HG03175 (cell line): ENCODE measurements at regions not wholly inside any gene's neighbourhood (a gene's known extent, or its start where the extent isn't known, plus 50 kb on each side); places are given as distances from the start of the nearest gene placed in this dataset.
"Not testable (repeated sequence)": the region's sequence is repeated elsewhere in the genome, so short reads cannot be mapped to it uniquely, and the experiment has no call there.

Experiments used
- ATAC-seq: cut with Tn5 transposase; IDR thresholded peaks from one replicate; pipeline ENCODE4 v1.9.1; 2021; ENCODE audit warnings: mild to moderate bottlenecking, moderate library complexity; ENCODE audit not compliant: unreplicated experiment

DNA sequence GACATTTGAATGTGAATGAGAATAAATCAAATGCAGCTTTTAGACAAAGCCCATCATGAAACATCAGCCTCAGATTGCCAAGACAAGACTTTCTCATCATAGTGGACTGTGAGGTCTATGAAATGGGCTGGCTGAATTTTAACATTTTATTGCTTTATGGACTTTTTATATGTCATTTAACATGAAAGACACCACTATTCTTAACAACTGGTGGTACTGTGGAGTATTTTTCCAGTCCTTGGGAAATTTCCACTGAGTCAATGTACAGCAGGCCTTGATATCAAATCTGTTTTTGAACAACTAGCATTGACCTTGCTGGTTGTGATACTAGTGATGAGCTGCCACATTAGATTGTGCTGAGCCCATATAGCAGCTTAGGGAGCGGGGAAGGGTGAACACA is 326.6 kb upstream of the CITED2 start:
- ATAC-seq = no peak

DNA sequence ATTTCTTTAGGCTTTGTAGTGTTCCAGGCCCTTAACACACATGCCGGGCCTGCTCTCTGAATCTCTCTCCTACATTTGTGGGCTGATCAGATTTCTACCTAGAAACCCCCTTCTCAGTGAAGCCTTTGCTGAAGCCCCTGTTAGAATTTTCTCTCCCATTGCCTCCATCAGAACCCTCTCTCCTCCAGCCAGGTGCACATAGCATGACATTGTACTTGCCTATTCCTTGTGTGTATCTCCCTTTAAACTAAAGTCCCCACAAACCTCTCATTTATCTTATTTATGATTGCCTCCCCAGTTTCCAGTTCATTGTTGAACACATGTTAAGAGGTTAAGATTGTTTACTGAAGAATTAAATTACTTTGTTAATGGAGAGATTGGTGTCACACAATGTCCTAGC is 325.5 kb upstream of the CITED2 start:
- ATAC-seq = no peak

DNA sequence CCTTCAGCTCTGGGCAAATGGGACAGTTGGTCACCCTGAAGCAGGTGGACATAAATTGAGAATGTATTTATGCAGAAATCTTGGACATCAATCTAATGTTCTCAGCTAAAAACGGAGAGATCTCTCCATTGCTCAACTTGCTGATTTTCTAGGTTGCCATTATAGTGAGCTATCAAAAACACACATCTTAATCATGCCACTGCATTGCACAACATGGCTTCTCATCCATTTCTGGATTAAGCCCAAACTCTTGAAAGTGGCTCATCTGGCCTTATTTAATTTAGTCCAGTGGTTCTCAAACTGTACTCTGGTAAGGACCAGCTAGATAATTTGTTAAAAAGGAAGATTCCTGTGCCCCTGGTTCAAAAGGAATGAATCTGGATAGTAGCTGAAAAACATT is 324.9 kb upstream of the CITED2 start:
- ATAC-seq = no peak

DNA sequence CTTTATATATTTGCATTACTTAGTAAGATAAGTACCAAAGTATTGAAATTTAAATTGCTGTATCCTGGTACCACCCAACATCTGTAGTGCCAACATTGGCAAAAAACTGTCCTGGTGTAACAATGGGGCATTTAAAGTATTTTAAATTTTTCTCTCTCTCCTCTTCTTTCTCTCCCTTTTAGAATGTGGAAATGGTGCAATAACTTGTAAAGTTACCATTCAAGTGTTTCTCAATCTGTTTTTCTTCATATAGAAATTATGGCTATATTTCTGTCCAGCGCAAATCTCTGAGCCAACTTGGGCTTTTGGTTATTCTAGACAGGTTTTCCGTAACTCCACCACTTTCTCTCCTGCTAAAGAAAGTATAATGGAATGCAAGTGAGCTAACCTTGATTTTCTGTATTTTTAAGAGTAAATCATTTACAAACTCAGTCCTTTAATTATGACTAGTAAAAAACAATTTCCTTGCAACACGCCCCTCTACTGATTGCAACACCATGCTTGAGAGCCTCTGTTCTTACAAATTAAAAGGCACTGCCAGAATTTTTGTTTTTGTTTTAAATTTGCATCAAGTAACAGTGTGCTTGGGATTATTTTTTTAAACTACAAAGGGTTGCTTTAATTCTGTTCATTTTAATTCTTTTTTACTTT is 324.2 kb upstream of the CITED2 start:
- no peak for ATAC-seq

DNA sequence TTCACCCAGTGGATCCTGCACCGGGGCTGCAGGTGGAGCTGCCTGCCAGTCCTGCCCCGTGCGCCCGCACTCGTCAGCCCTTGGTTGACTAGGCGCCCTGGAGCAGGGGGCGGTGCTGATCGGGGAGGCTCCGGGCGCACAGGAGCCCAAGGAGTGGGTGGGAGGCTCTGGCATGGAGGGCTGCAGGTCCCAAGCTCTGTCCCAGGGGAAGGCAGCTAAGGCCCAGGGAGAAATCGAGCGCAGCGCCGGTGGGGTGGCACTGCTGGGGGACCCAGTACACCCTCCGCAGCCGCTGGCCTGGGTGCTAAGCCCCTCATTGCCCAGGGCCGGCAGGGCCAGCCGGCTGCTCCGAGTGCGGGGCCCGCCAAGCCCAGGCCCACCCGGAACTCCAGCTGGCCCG is 323.4 kb upstream of the CITED2 start:
- not testable (repeated sequence) for ATAC-seq

DNA sequence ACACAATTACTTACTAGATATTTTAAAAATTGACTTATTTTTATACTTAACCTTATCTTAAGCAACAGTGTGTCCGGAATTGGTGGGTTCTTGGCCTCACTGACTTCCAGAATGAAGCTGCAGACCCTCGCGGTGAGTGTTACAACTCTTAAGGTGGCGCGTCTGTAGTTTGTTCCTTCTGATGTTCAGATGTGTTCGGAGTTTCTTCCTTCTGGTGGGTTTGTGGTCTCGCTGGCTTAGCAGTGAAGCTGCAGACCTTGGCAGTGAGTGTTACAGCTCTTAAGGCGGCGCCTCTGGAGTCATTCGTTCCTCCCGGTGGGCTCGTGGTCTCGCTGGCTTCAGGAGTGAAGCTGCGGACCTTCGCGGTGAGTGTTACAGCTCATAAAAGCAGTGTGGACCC is 322.5 kb upstream of the CITED2 start:
- not testable (repeated sequence) for ATAC-seq

DNA sequence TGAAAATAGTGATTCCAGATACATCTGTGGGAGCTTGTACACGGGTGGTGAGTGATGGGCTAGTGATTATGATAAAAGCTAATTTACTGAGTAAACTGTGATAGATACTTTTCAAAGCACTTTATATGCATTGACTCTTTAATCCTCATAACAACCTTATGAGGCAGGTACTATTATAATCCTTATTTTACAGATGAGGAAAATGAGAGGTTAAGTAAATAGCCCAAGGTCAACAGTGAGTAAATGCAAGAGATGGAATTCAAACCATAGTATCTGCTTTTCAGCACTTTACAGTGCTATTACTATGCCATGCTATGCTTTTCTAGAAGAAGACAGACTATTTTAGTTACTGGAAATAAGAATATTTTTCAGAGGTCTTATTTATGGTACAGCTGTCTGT is 320.9 kb upstream of the CITED2 start:
- no peak for ATAC-seq

DNA sequence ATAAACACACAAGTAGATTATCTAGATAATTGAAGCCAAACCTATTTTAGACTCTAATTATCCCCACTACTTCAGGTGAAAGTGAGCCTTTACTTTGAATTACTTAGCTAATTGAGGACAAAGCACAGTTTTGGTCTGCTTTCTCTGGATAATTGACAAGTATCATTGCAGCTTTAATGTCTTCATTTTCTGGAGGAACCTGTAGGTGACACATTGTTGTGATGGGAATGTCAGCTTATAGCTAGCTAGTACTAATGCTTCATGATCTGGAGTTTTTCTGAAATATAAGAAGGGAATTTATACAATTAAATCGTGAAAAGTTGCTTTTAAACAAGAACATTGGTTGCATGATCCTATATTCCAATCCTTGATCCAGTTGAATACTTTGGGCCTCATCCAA is 319.3 kb upstream of the CITED2 start:
- ATAC-seq = no peak

DNA sequence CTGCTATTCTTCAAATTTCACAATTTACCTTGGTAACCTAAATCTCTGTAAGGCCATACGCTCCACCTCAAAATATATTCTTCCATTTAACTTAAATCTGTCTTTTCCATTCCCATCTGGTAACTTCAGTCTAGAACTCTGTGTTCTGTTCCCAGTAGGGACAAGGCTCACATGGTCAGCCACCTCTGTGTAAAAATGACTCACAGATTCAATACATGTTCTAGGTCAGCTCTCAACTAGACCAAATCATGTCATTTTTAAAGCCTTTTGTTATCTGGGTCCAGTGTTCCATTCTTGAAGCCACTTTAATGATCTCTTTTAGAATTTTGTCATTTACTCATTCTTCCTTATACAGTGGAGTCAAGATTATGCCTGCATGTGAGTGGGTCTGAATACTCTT is 315.6 kb upstream of the CITED2 start:
- ATAC-seq = no peak

DNA sequence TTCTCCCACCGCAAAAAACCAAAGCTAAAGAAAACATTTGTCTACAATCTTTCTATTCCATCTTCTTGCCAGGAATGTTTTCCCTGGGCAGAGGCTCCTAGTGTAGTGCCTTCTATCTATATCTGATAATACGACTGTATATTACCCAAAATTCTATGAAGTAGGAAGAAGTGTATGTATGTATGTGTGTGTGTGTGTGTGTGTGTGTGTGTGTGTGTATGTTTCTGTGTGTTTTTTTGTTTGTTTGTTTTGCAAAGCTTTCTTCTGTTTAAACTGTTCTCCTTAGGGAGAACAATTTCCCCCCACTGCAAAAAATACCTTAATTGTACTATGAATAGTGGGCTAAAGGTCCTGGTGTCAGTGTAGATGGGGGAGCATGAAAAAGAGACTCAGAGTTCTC is 312.6 kb upstream of the CITED2 start:
- ATAC-seq = no peak

DNA sequence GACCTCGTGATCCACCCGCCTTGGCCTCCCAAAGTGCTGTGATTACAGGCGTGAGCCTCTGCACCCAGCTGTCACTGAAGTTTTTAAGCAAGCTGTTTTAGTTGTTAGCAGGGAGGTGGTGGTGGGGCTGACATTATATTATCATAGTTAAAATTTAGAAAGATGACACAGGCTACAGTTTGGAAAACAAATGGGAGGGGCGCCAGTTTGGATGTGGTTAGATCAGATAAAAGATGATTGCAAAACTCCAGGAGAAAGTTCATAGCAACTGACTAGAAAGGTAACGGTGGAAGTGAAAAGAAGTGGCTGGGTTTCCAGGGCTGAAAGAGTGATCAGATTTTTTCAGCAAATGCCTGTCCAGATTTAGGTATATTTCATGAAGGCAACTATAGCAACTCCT is 311.9 kb upstream of the CITED2 start:
- no peak for ATAC-seq

DNA sequence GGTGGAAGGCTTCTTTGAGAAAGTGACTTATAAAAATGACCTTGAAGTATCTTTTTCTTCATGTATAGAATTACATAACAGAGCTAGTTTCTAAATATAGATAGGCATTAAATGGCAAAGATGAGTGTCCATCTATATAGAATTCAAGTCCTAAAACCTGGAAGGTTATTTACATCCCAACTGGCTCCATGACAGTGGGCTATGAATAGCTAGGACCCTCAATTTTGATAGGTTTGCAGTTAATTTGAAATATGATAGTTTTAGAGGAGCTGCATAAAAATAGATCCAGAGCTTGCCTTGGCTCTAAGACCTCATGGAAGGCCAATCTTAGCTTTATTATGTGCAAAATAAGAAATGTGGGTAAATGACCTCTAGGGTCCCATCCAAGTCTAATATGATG is 310.6 kb upstream of the CITED2 start:
- no peak for ATAC-seq

DNA sequence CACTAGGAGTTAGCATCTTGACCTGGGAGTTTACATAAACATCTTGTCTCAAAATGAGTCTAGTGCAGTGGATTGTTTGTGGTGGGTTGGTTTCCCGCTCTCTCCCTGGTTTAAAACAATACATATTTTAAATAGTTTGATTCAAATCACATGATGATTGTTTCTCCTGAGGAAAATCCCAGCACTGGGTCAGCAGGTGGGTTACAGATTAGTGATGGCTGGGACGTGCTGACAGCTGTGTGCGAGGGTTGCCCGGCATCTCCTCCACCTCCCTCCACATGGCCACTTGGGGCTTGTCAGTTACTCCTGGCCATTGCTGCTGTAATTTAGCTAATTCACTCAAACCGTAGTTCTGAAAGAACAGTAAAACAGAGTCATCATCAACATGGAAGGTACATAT is 306.4 kb upstream of the CITED2 start:
- ATAC-seq = no peak

DNA sequence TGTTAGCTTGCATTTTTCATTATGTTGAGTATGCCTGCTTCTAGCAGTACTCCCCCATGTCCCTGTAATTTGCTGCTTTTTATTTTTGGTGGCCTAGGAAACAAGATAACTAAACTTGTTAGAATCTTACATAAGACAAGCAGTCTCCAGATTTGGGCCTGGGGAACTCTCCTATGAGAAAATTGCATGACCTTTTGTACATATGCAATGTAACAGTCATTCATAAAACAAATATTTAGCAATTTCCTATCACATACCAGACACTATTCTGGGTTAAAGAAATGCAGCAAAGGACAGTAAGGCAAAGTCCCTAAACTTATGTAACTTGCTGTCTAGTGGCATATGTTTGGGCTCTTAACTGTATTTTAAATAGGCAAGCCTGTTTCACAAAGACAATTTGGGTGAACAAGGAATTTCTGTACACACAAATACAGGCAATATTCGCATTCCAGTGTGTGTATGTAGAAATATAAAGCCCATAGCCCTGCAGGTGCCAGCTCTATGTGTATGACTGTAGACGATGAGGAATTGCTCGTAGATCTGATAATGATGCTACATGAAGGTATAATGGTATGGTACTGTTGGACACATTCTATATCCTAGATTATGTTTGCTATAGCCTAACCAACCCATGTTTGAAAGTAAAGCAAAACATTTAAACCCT is 305.2 kb upstream of the CITED2 start:
- no peak for ATAC-seq

DNA sequence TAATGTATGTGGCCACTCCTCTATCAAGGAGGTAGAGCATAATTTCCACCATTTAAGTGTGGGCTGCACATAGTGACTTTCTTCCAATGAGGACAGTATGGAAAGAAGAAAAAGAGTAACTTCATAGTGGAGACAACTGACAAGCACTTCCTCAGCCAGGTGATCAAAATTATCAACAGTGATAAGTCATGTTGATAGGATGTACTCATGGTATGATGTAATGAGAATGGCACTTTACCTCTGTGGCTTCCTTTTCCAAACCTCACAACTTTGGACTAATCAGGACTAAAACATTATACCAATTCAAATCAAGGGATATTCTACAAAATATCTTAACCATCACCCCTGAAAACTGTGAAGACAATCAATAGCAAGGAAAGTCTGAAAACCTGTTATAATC is 302.3 kb upstream of the CITED2 start:
- ATAC-seq = no peak

DNA sequence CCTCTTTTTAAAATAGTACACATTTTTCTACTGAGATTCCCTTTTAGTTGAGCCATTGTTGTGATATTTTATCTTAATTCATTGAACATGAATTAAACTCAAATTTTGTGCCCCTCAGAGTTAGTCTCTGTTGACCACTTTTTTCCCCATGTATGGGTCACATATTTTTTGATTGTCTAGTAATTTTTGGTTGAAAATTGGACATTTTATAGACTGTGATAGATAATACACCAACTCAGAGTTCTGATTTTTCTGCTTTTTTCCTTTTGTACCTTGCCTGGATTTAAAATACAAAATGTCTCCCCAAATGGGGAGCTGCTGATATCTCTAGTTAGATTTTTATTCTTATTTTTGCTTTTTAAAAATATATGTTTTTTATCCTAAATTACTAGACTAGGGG is 291.8 kb upstream of the CITED2 start:
- no peak for ATAC-seq

DNA sequence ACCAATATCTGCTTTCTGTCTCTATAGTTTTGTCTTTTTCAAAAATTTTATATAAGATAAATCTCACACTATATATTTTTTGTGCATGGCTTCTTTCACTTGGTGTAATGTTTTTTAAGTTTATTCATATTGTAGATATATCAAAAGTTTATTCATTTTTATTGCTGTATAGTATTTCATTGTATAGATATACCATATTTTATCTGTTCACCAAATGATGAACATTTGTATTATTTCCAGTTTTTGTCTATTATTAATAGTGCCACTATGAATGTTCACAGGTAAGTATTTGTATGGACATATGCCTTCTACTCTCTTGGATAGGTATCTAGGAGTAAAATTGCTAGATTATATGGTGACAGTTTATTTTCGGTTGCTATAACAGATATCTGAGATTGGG is 289.5 kb upstream of the CITED2 start:
- ATAC-seq = no peak

DNA sequence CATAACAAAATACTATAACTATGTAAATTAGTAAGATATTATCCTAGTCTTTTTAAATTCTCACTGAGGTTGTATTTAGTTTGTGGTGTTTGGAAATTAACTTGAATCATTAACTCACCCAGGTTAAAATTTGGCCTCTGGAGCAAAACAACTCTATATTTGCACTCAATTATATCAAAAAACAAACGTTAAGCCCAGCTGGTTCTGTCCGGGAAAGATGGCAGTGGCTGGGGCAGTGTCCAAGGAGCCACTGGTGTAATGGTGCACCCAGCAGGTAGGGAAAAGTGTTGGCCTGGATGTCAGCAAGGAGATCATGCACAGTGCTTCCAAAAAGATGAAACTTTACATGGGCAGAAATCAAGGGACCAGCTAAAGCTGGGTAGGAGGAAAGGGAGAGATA is 285.3 kb upstream of the CITED2 start:
- ATAC-seq = no peak

DNA sequence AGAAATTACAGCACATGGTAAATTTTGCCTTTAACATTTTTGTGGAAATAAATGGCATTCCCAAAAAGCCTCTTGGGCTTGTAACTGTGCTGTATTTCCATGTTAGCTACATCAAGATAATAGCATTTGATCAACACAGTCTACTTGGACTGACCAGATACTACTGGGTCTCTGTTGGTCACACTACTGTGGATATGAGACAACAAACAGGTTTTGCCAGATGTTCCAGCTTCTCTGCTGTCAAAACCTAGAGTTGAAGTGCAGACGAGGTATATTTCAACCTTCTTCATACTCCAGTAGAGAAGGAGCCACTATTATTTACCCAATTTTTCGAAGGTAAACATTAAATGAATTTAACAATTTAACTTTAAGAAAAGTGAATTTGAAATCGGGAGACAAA is 284.7 kb upstream of the CITED2 start:
- no peak for ATAC-seq

DNA sequence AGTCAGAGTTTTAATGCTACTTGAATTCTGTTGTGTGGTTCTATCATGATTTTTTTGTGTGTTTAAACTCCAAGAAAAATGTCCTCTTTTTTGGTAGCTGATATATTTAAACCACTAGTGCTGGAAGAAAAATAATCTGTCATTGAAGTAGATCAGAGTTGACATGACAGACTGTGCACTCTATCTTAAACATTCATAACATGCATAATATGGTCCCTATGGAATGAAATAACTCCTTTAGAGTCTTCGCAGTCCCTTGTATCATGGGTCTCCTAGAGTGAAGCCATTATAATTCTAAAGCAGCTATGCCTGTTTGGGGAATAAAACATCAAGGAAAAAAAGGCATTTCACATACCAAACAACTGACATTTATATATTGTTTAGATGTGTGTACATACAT is 282.7 kb upstream of the CITED2 start:
- no peak for ATAC-seq

DNA sequence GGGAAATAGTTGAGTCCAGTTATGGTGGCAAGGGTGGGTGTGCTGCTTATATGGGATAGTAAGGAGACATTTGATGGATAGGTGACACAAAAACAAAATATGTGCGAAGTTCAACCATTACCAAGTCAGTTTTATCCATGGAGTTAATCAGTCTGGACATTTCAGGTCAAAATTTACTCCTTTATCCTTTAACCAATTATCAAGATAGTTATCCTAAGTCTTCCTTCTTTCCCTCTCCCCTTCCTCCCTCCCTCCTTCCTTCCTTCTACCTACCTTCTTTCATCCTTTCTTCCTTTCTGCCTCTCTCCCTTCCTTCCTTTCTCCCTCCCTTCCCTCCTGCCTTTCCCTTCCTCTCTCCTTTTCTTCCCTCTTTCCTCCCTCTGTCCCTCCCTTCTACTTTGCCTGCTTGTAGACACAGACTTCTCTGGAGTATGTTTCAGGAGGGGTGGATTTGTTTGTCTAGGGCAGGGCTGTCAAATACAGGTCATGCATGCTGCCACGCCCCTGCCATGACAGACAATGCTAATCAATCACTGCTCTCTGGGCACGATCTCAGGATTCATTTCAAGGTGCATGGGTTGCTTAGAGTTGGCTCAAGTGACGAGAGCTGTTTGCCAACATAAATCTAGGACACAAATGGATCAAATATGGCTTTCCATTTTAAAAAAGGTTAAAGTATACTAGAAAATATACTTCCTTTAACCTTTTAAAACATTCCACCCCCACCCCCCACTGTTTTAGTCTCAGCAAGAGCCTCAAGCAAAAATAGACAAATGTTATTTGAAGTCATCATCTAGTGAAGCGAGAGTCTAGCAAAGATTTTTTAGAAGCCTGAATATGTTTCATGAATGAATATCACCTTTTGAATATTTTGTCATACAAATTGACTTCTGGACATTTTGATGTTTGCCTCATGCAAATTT is 281.6 kb upstream of the CITED2 start:
- ATAC-seq = no peak
